ENCODE measurements at regions not wholly inside any gene's neighbourhood (a gene's known extent, or its start where the extent isn't known, plus 50 kb on each side); places are given as distances from the start of the nearest gene placed in this dataset.

- H3K4me1 ChIP-seq, result peaks cover 0 to 10% (median 0%) of the 10 kb centered on the region in 12 donors
- H3K36me3 ChIP-seq, result no peaks in the 10 kb centered on the region
- WGBS, 4 donors, result 79 to 91% (median 85%) methylated on average over 3 of the region's 3 CpGs
- TF ChIP-seq CTCF (IDR thresholded peaks at IDR 0.05) (no peak), POLR2A (IDR thresholded peaks at IDR 0.05) (no peak)
- H3K27me3 ChIP-seq, result no peaks in the 10 kb centered on the region
- no peak for DNase-seq
- H3K9me3 ChIP-seq, result no peaks in the 10 kb centered on the region
- no peak overlapping the region for H3K4me3 ChIP-seq
- H3K27ac ChIP-seq, result no peak overlapping the region
- no peak for ATAC-seq
- intact Hi-C loops (cut with DNase I), result no loop called here
Measured at GRCh38 chr6:139567095-139567494, 192.6 kb upstream of the CITED2 start.

GRCh38 chr6:139565591-139565990, 191.1 kb upstream of the CITED2 start:
- TF ChIP-seq POLR2A (IDR thresholded peaks at IDR 0.05) (no peak), CTCF (IDR thresholded peaks at IDR 0.05) (no peak)
- H3K27me3 ChIP-seq, result no peaks in the 10 kb centered on the region
- no peaks in the 10 kb centered on the region for H3K36me3 ChIP-seq

GRCh38 chr6:139557547-139557946, 183.1 kb upstream of the CITED2 start:
- intact Hi-C loops (cut with DNase I), result no loop called here
- TF ChIP-seq POLR2A (IDR thresholded peaks at IDR 0.05) (no peak), CTCF (IDR thresholded peaks at IDR 0.05) (no peak)
- ATAC-seq (no peak), DNase-seq (no peak)
- Histone ChIP-seq H3K4me1 (no peaks in the 10 kb centered on the region), H3K27me3 (no peaks in the 10 kb centered on the region), H3K9me3 (peaks cover 0 to 6% (median 0%) of the 10 kb centered on the region in 12 donors), H3K27ac (no peak overlapping the region), H3K36me3 (no peaks in the 10 kb centered on the region), H3K4me3 (no peak overlapping the region)
- 84 to 91% (median 88%) methylated on average over 3 of the region's 3 CpGs for WGBS, 4 donors

More at GRCh38 chr6:139565591-139565990, 191.1 kb upstream of the CITED2 start:
- Histone ChIP-seq H3K4me1 (peaks cover 0 to 10% (median 0%) of the 10 kb centered on the region in 12 donors), H3K9me3 (peaks cover 0 to 4% (median 0%) of the 10 kb centered on the region in 12 donors), H3K27ac (no peak overlapping the region), H3K4me3 (no peak overlapping the region)
- intact Hi-C loops (cut with DNase I), result no loop called here
- 0 to 67% (median 24%) methylated on average over 1 of the region's 1 CpG for WGBS, 4 donors
- no peak for ATAC-seq
- no peak for DNase-seq

- no peak for TF ChIP-seq POLR2A (IDR thresholded peaks at IDR 0.05)
- no peak for TF ChIP-seq CTCF (IDR thresholded peaks at IDR 0.05)
- ATAC-seq, result no peak
- Histone ChIP-seq H3K36me3 (no peaks in the 10 kb centered on the region), H3K27me3 (no peaks in the 10 kb centered on the region), H3K9me3 (peaks cover 0 to 6% (median 0%) of the 10 kb centered on the region in 12 donors), H3K4me3 (no peak overlapping the region), H3K4me1 (no peaks in the 10 kb centered on the region), H3K27ac (no peak overlapping the region)
- no peak for DNase-seq
- intact Hi-C loops (cut with DNase I), result no loop called here
Measured at GRCh38 chr6:139556532-139556931, 182.1 kb upstream of the CITED2 start.

Data from heart left ventricle (tissue), 16 donors.